HepG2 (cell line): ENCODE measurements at regions not wholly inside any gene's neighbourhood (a gene's known extent, or its start where the extent isn't known, plus 50 kb on each side); places are given as distances from the start of the nearest gene placed in this dataset.

Source experiments
- ATAC-seq: fragments of 200-7000 bp; cut with Tn5 transposase; 3 replicates; pipeline ENCODE4 v1.9.1; 2020; ENCODE audit warnings: mild to moderate bottlenecking, moderate library complexity
- BruUV-seq: library from RNA; stranded (reverse); fragments of 400-500 nt; replicated peaks from 2 replicates; lab custom pipeline; 2021; lab: Mats Ljungman, UMichigan
- CTCF ChIA-PET: fragments of 300-600 bp; formaldehyde crosslinking; extraction: SDS; loops from one replicate; lab custom pipeline; 2021; ENCODE audit warnings: low total read pairs, inconsistent platforms, low intra/inter-chr PET ratio; lab: Yijun Ruan, JAX
- POLR2A ChIA-PET: fragments of 350-600 bp; sonication (Branson Sonifier 250); formaldehyde crosslinking; loops from one replicate; lab custom pipeline; 2020; ENCODE audit warnings: antibody characterized with exemption, inconsistent platforms; lab: Yijun Ruan, JAX
- DNase-seq: peaks from one replicate; pipeline ENCODE4 v3.0.0-alpha.2; 2015; ENCODE audit warnings: low spot score
- FAIRE-seq: peaks from 3 replicates; lab custom pipeline; 2011; peaks lifted over from hg19 to GRCh38; lab: Jason Lieb, UNC
- H2AFZ ChIP-seq: one replicate; pipeline ENCODE4 v1.6.1; 2011; ENCODE audit warnings: low read length, inconsistent platforms
- H3K27ac ChIP-seq: fragments of 300-600 bp; 3 replicates; pipeline ENCODE4 v1.8.0; 2011; ENCODE audit warnings: mixed run types, mild to moderate bottlenecking, mixed read lengths, low read length, inconsistent platforms; ENCODE audit not compliant: insufficient read depth; ENCODE audit errors: extremely low read length
- H3K27me3 ChIP-seq, 2 experiments: fragments of 200-600 bp in 1 of 2; 2 replicates in 1 of 2; 3 replicates in 1 of 2; pipeline versions ENCODE4 v1.6.0 to v1.8.0; 2011; ENCODE audit warnings: low read length in 2 of 2, mild to moderate bottlenecking in 2 of 2, moderate library complexity in 2 of 2, inconsistent platforms in 1 of 2; ENCODE audit not compliant: insufficient read depth in 2 of 2, control insufficient read depth in 1 of 2
- H3K36me3 ChIP-seq, 2 experiments: fragments of 200-600 bp in 1 of 2; replicated peaks in 1 of 2; 2 replicates in 1 of 2; 3 replicates in 1 of 2; pipeline versions ENCODE4 v1.5.1 to v1.8.0; 2011; ENCODE audit warnings: low read length in 2 of 2, inconsistent platforms in 1 of 2; ENCODE audit not compliant: insufficient read depth in 2 of 2, control insufficient read depth in 1 of 2
- H3K4me1 ChIP-seq: 2 replicates; pipeline ENCODE4 v1.5.1; 2012; ENCODE audit warnings: low read length, inconsistent platforms; ENCODE audit not compliant: insufficient read depth
- H3K4me2 ChIP-seq: 2 replicates; pipeline ENCODE4 v1.6.0; 2011; ENCODE audit warnings: low read depth, low read length, inconsistent platforms
- H3K4me3 ChIP-seq, 3 experiments: fragments of 200-600 bp in 1 of 3; sonication (generic), shearing (Covaris generic) in 1 of 3; replicated peaks in 1 of 3; 2 replicates each; pipeline ENCODE4 v1.5.1; 2011 to 2016; ENCODE audit warnings: low read length in 3 of 3, inconsistent platforms in 2 of 3, low read depth in 2 of 3, mild to moderate bottlenecking in 2 of 3, control low read depth in 1 of 3, mixed read lengths in 1 of 3; ENCODE audit not compliant: insufficient read depth in 1 of 3
- H3K79me2 ChIP-seq: one replicate; pipeline ENCODE4 v1.6.1; 2011; ENCODE audit warnings: low read length, inconsistent platforms; ENCODE audit not compliant: insufficient read depth
- H3K9ac ChIP-seq: 2 replicates; pipeline ENCODE4 v1.6.0; 2011; ENCODE audit warnings: mild to moderate bottlenecking, low read depth, low read length, inconsistent platforms; ENCODE audit not compliant: insufficient read depth
- H3K9me3 ChIP-seq: 2 replicates; pipeline ENCODE4 v1.5.1; 2012; ENCODE audit warnings: mild to moderate bottlenecking, low read length
- H4K20me1 ChIP-seq: 2 replicates; pipeline ENCODE4 v1.6.0; 2011; ENCODE audit warnings: inconsistent platforms, mild to moderate bottlenecking, low read length, moderate library complexity; ENCODE audit not compliant: insufficient read depth
- AGO1 ChIP-seq: fragments of 200-400 bp; formaldehyde crosslinking; IDR thresholded peaks from 2 replicates; pipeline ENCODE4 v1.6.1; 2017; ENCODE audit warnings: mild to moderate bottlenecking, low read depth, low read length, moderate library complexity; ENCODE audit not compliant: poor library complexity, severe bottlenecking
- CENPBD1 ChIP-seq: sonication (generic); formaldehyde crosslinking; IDR thresholded peaks from 2 replicates; pipeline ENCODE4 v1.8.0; 2022; ENCODE audit warnings: missing genetic modification reagents, low read depth, mild to moderate bottlenecking, borderline replicate concordance
- FUBP1 ChIP-seq: sonication (generic); formaldehyde crosslinking; IDR thresholded peaks from 2 replicates; pipeline ENCODE4 v1.5.1; 2020; ENCODE audit warnings: missing genetic modification reagents, mild to moderate bottlenecking, borderline replicate concordance
- GZF1 ChIP-seq: sonication (generic); formaldehyde crosslinking; IDR thresholded peaks from 2 replicates; pipeline ENCODE4 v1.5.1; 2020; ENCODE audit warnings: mild to moderate bottlenecking, missing genetic modification reagents
- HDAC1 ChIP-seq: sonication (generic); formaldehyde crosslinking; IDR thresholded peaks from 2 replicates; pipeline ENCODE4 v1.5.1; 2020; ENCODE audit warnings: mild to moderate bottlenecking, missing genetic modification reagents
- LRRFIP1 ChIP-seq: sonication (generic); formaldehyde crosslinking; conservative IDR thresholded peaks from 2 replicates; pipeline ENCODE4 v1.4.0; 2020; ENCODE audit warnings: missing genetic modification reagents
- MTF1 ChIP-seq: sonication (generic); formaldehyde crosslinking; IDR thresholded peaks from 2 replicates; pipeline ENCODE4 v1.5.0; 2020; ENCODE audit warnings: missing genetic modification reagents
- ZEB1 ChIP-seq: IDR thresholded peaks from 2 replicates; pipeline ENCODE4 v1.6.1; 2012; ENCODE audit warnings: mild to moderate bottlenecking, low read depth, inconsistent platforms; ENCODE audit not compliant: insufficient replicate concordance
- ZNF138 ChIP-seq: sonication (generic); formaldehyde crosslinking; IDR thresholded peaks from 2 replicates; pipeline ENCODE4 v1.5.0; 2020; ENCODE audit warnings: mild to moderate bottlenecking, low read depth, missing genetic modification reagents
- ZNF362 ChIP-seq: sonication (generic); formaldehyde crosslinking; IDR thresholded peaks from 2 replicates; pipeline ENCODE4 v1.4.0; 2020; ENCODE audit warnings: missing genetic modification reagents, mild to moderate bottlenecking, borderline replicate concordance
- ZNF512B ChIP-seq: sonication (generic); formaldehyde crosslinking; IDR thresholded peaks from 2 replicates; pipeline ENCODE4 v1.5.1; 2020; ENCODE audit warnings: missing genetic modification reagents, mild to moderate bottlenecking, borderline replicate concordance
- ZNF780A ChIP-seq: sonication (generic); formaldehyde crosslinking; IDR thresholded peaks from 2 replicates; pipeline ENCODE4 v1.8.0; 2022; ENCODE audit warnings: mild to moderate bottlenecking, missing genetic modification reagents, moderate library complexity
- ZNF800 ChIP-seq: sonication (generic); formaldehyde crosslinking; IDR thresholded peaks from 2 replicates; pipeline ENCODE4 v1.4.0; 2020; ENCODE audit warnings: missing genetic modification reagents
- WGBS: methylation state at CpG from one replicate; pipeline ENCODE4 v1.1.6; 2017; ENCODE audit warnings: low lambda C conversion rate; 5-methylcytosine and 5-hydroxymethylcytosine counted together
- in situ Hi-C: cut with HindIII; loops from 2 replicates; pipeline ENCODE4 v1.10.0; 2017; ENCODE audit warnings: low pct_unique_long_range_greater_than_20kb; ENCODE audit not compliant: extremely low pct_ligation_motif_present
- intact Hi-C: fragments of 100-400 bp; cut with micrococcal nuclease; formaldehyde crosslinking; loops from one replicate; pipeline ENCODE4 v1.10.0; 2022; ENCODE audit not compliant: unreplicated experiment

GRCh38 chr3:80247766-80248165, 480.0 kb upstream of the ROBO1 start:
- Histone ChIP-seq H3K9me3 (no peaks in the 10 kb centered on the region), H2AFZ (no peak overlapping the region), H3K36me3 (no peaks in the 10 kb centered on the region), H3K9ac (no peak overlapping the region), H4K20me1 (no peaks in the 10 kb centered on the region), H3K79me2 (no peaks in the 10 kb centered on the region), H3K4me2 (no peak overlapping the region), H3K27ac (no peak overlapping the region), H3K4me1 (no peaks in the 10 kb centered on the region), H3K4me3 (no peak overlapping the region), H3K27me3 (no peaks in the 10 kb centered on the region)
- DNase-seq: no peak
- 16% methylated on average over 3 of the region's 3 CpGs for WGBS
- ATAC-seq: no peak
- in situ Hi-C loops: no loop called here
- FAIRE-seq: no peak
- POLR2A ChIA-PET: no interaction called here
- CTCF ChIA-PET: no interaction called here
- no TSS peak for BruUV-seq
- intact Hi-C loops: no loop called here
- no peak for TF ChIP-seq ZNF800
- no peak for TF ChIP-seq FUBP1 (CRISPR knock-in tag)
- TF ChIP-seq ZNF138 (CRISPR knock-in tag): no peak
- no peak for TF ChIP-seq MTF1 (CRISPR knock-in tag)
- TF ChIP-seq ZNF512B (CRISPR knock-in tag): no peak
- TF ChIP-seq HDAC1: no peak
- TF ChIP-seq LRRFIP1 (CRISPR knock-in tag): no peak
- no peak for TF ChIP-seq ZNF780A (CRISPR knock-in tag)
- TF ChIP-seq CENPBD1 (CRISPR knock-in tag): no peak
- TF ChIP-seq AGO1: no peak
- TF ChIP-seq ZNF362 (CRISPR knock-in tag): no peak
- TF ChIP-seq GZF1 (CRISPR knock-in tag): no peak
- no peak for TF ChIP-seq ZEB1
